K562 (cell line): ENCODE measurements at regions not wholly inside any gene's neighbourhood (a gene's known extent, or its start where the extent isn't known, plus 50 kb on each side); places are given as distances from the start of the nearest gene placed in this dataset.
"Not testable (repeated sequence)": the region's sequence is repeated elsewhere in the genome, so short reads cannot be mapped to it uniquely, and the experiment has no call there.

Source experiments
- ATF4 ChIP-seq: fragments of 450-650 bp; formaldehyde crosslinking; IDR thresholded peaks from 2 replicates; pipeline ENCODE4 v1.4.0; 2022; ENCODE audit warnings: mild to moderate bottlenecking, moderate library complexity
- BCOR ChIP-seq: fragments of 450-650 bp; IDR thresholded peaks from 2 replicates; pipeline ENCODE4 v1.6.1; 2016
- CCNT2 ChIP-seq: IDR thresholded peaks from 2 replicates; pipeline ENCODE4 v1.6.1; 2011; ENCODE audit warnings: borderline replicate concordance, low read depth, mild to moderate bottlenecking, moderate library complexity, mixed read lengths, low read length; ENCODE audit not compliant: insufficient read length; ENCODE audit errors: extremely low read depth
- EP300 ChIP-seq: IDR thresholded peaks from 2 replicates; pipeline ENCODE4 v1.6.1; 2012; ENCODE audit warnings: low read length, improper control_type of control experiment
- ETV1 ChIP-seq: fragments of 450-650 bp; conservative IDR thresholded peaks from 2 replicates; pipeline ENCODE4 v1.6.1; 2016; ENCODE audit warnings: missing genetic modification characterization, control low read depth, low read depth, missing compliant biosample characterization
- GABPA ChIP-seq: fragments of 200-800 bp; sonication (Bioruptor generic); conservative IDR thresholded peaks from 2 replicates; pipeline ENCODE4 v1.6.1; 2016; ENCODE audit warnings: low read depth, missing genetic modification characterization, missing compliant biosample characterization
- GATAD2A ChIP-seq: fragments of 450-650 bp; IDR thresholded peaks from 2 replicates; pipeline ENCODE4 v1.6.1; 2017
- JUN ChIP-seq, 2 experiments: sonication (generic) in 1 of 2; formaldehyde crosslinking in 1 of 2; IDR thresholded peaks; 2 replicates each; pipeline versions ENCODE4 v1.6.1 to v1.8.0; 2012 to 2022; ENCODE audit warnings: borderline replicate concordance in 2 of 2, mild to moderate bottlenecking in 2 of 2, improper control_type of control experiment in 1 of 2, low read depth in 1 of 2, low read length in 1 of 2, missing genetic modification reagents in 1 of 2
- MAZ ChIP-seq, 2 experiments: fragments of 450-650 bp in 1 of 2; sonication (generic) in 1 of 2; formaldehyde crosslinking; IDR thresholded peaks in 1 of 2; conservative IDR thresholded peaks in 1 of 2; 2 replicates each; pipeline versions ENCODE4 v1.4.0 to v1.5.0; 2020; ENCODE audit warnings: mild to moderate bottlenecking in 1 of 2, missing genetic modification reagents in 1 of 2
- MTA1 ChIP-seq: fragments of 450-650 bp; IDR thresholded peaks from 2 replicates; pipeline ENCODE4 v1.6.1; 2017; ENCODE audit warnings: borderline replicate concordance
- NCOR1 ChIP-seq: fragments of 450-650 bp; IDR thresholded peaks from 2 replicates; pipeline ENCODE4 v1.6.1; 2016; ENCODE audit warnings: mild to moderate bottlenecking, moderate library complexity
- NFE2 ChIP-seq: IDR thresholded peaks from 2 replicates; pipeline ENCODE4 v1.6.1; 2014; ENCODE audit warnings: antibody characterized with exemption, low read depth
- POLR2A ChIP-seq: fragments of 450-650 bp; conservative IDR thresholded peaks from 2 replicates; pipeline ENCODE4 v1.6.1; 2016
- RBBP5 ChIP-seq: fragments of 200-600 bp; sonication (generic); IDR thresholded peaks from 2 replicates; pipeline ENCODE4 v1.6.1; 2012; ENCODE audit warnings: borderline replicate concordance, mild to moderate bottlenecking, low read length, control low read depth, inconsistent platforms; ENCODE audit not compliant: insufficient read depth, poor library complexity, severe bottlenecking
- SOX6 ChIP-seq: fragments of 450-650 bp; IDR thresholded peaks from 2 replicates; pipeline ENCODE4 v1.6.1; 2014; ENCODE audit warnings: mild to moderate bottlenecking
- VEZF1 ChIP-seq: fragments of 200-800 bp; sonication (Bioruptor generic); IDR thresholded peaks from 2 replicates; pipeline ENCODE4 v1.6.1; 2017; ENCODE audit warnings: missing genetic modification characterization, missing compliant biosample characterization
- ZKSCAN8 ChIP-seq: fragments of 200-800 bp; sonication (Bioruptor generic); IDR thresholded peaks from 2 replicates; pipeline ENCODE4 v1.6.1; 2016; ENCODE audit warnings: missing genetic modification characterization, missing compliant biosample characterization
- TF ChIP-seq, protein P1 (sequence below): fragments of 250-450 bp; sonication (Bioruptor Pico); IDR thresholded peaks from 2 replicates; pipeline ENCODE4 v1.8.0; 2022; ENCODE audit warnings: moderate library complexity, mild to moderate bottlenecking, inconsistent platforms
- TF ChIP-seq, protein P2 (sequence below): IDR thresholded peaks from 2 replicates; pipeline ENCODE4 v1.6.1; 2012; ENCODE audit warnings: low read depth, low read length, improper control_type of control experiment, borderline replicate concordance

DNA sequence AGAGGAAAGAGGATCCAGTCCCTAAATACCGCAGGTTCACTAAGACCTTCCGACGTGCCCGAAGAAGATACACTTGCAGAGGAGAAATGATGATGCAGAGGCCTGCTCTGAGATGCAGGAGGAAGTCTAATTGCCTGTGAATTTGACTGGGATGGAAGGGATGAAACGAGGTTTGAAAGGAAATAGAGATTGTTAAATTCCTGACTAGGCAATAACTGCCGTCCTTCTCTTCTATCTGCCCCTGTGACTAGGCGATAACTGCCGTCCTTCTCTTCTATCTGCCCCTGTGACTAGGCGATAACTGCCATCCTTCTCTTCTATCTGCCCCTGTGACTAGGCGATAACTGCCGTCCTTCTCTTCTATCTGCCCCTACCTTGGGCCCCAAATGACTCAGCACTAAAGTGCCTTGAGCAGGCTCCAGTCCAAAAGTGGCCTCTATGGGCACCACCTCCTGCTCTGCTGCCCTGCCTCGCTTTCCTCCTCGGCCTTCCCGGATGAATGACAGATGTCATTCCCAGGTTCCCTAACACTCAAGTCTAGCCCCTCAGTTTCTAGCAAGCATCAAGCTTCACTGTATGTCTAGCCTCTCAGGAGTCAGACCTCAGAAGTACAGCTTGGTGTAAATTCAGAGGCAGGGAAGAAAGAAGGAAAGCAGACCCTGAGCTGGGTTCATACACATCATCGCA lies 189.1 kb downstream of the FOXD4L6 start (continued):
- TF ChIP-seq, protein P1, sequence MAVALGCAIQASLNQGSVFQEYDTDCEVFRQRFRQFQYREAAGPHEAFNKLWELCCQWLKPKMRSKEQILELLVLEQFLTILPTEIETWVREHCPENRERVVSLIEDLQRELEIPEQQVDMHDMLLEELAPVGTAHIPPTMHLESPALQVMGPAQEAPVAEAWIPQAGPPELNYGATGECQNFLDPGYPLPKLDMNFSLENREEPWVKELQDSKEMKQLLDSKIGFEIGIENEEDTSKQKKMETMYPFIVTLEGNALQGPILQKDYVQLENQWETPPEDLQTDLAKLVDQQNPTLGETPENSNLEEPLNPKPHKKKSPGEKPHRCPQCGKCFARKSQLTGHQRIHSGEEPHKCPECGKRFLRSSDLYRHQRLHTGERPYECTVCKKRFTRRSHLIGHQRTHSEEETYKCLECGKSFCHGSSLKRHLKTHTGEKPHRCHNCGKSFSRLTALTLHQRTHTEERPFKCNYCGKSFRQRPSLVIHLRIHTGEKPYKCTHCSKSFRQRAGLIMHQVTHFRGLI, result peak; percentile 79; the same call in 1 of the 2 replicates
- TF ChIP-seq GATAD2A (peak; percentile 97), EP300 (peak; percentile 88), RBBP5 (peak; percentile 58), VEZF1 (CRISPR knock-in tag) (peak; percentile 59; the same call in 1 of the 2 replicates), POLR2A (0 out of 2 replicates have a peak, but pooled peaks have one; percentile 37), SOX6 (peak; percentile 98), JUN (IDR thresholded peaks at IDR 0.05; ENCODE audit: borderline replicate concordance, low read depth, low read length) (0 out of 2 replicates have a peak, but pooled peaks have one; percentile 17), MAZ (CRISPR knock-in tag; conservative IDR thresholded peaks at IDR 0.05 in 1 of 2, IDR thresholded peaks at IDR 0.05 in 1 of 2) (peak in 1 of 2 experiments; percentile 85; a peak in 2 of 4 replicates), MTA1 (peak; percentile 92), GABPA (tag) (0 out of 2 replicates have a peak, but pooled peaks have one; percentile 28), BCOR (peak; percentile 97), CCNT2 (peak; percentile 84), ATF4 (CRISPR knock-in tag) (peak; percentile 77), ZKSCAN8 (peak; percentile 67; the same call in 1 of the 2 replicates), NFE2 (peak; percentile 93), NCOR1 (peak; percentile 100), ETV1 (tag) (peak; percentile 58)
- not testable (repeated sequence) for TF ChIP-seq JUN (CRISPR knock-in tag; IDR thresholded peaks at IDR 0.05; ENCODE audit: borderline replicate concordance)
- TF ChIP-seq, protein P2, sequence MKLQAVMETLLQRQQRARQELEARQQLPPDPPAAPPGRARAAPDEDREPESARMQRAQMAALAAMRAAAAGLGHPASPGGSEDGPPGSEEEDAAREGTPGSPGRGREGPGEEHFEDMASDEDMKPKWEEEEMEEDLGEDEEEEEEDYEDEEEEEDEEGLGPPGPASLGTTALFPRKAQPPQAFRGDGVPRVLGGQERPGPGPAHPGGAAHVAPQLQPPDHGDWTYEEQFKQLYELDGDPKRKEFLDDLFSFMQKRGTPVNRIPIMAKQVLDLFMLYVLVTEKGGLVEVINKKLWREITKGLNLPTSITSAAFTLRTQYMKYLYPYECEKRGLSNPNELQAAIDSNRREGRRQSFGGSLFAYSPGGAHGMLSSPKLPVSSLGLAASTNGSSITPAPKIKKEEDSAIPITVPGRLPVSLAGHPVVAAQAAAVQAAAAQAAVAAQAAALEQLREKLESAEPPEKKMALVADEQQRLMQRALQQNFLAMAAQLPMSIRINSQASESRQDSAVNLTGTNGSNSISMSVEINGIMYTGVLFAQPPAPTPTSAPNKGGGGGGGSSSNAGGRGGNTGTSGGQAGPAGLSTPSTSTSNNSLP, result 0 out of 2 replicates have a peak, but pooled peaks have one; percentile 31
